Left lung (tissue), 4 donors: ENCODE measurements at regions not wholly inside any gene's neighbourhood (a gene's known extent, or its start where the extent isn't known, plus 50 kb on each side); places are given as distances from the start of the nearest gene placed in this dataset.

Experiments
- ATAC-seq: fragments of 200-7000 bp; cut with Tn5 transposase; one replicate; pipeline ENCODE4 v1.9.1; 2020; ENCODE audit warnings: moderate library complexity
- DNase-seq, 4 donors: peaks; one replicate each; pipeline ENCODE4 v3.0.0-alpha.2; 2013 to 2020
- H3K27ac ChIP-seq, 2 donors: fragments of 200-600 bp; sonication (generic) in 1 of 2; one replicate each; pipeline versions ENCODE4 v1.5.0 to v1.8.0; 2020 to 2021
- H3K27me3 ChIP-seq, 2 donors: fragments of 200-600 bp; sonication (generic) in 1 of 2; one replicate each; pipeline versions ENCODE4 v1.5.0 to v1.8.0; 2020 to 2021
- H3K36me3 ChIP-seq, 2 donors: fragments of 200-600 bp; sonication (generic) in 1 of 2; one replicate each; pipeline versions ENCODE4 v1.5.0 to v1.8.0; 2020 to 2021
- H3K4me1 ChIP-seq, 2 donors: fragments of 200-600 bp; one replicate each; pipeline ENCODE4 v1.8.0; 2021
- H3K4me3 ChIP-seq, 2 donors: fragments of 200-600 bp; sonication (generic) in 1 of 2; one replicate each; pipeline versions ENCODE4 v1.5.0 to v1.8.0; 2020 to 2021; ENCODE audit warnings: mild to moderate bottlenecking in 1 of 2
- H3K9me3 ChIP-seq, 2 donors: fragments of 200-600 bp; sonication (generic) in 1 of 2; one replicate each; pipeline versions ENCODE4 v1.5.0 to v1.8.0; 2020 to 2021
- CTCF ChIP-seq, 2 donors: fragments of 200-600 bp; sonication (generic) in 1 of 2; IDR thresholded peaks; one replicate each; pipeline versions ENCODE4 v1.5.0 to v1.8.0; 2021; ENCODE audit warnings: antibody characterized with exemption in 2 of 2
- intact Hi-C, 2 donors: fragments of 100-400 bp; cut with DNase I; formaldehyde crosslinking; loops; one replicate each; pipeline versions ENCODE4 v1.11.2 to v1.14.2; 2022
- donor health status: DM: no; HTN: yes; CAD: no.
- donor health status: DM: no; HTN: no; CAD: no.

- intact Hi-C loops = no loop called here
- no peak overlapping the region for H3K27ac ChIP-seq
Observed at GRCh38 chr2:223230352-223230751, 178.4 kb downstream of the KCNE4 start.

GRCh38 chr2:223232285-223232684 lies 180.3 kb downstream of the KCNE4 start:
- no peak overlapping the region for H3K27ac ChIP-seq
- intact Hi-C loops = no loop called here
- ATAC-seq = no peak
- no peak overlapping the region for H3K4me3 ChIP-seq
- DNase-seq = no peak
- no peak for TF ChIP-seq CTCF (IDR thresholded peaks at IDR 0.05)
- no peaks in the 10 kb centered on the region for H3K27me3 ChIP-seq
- H3K9me3 ChIP-seq = no peaks in the 10 kb centered on the region
- H3K36me3 ChIP-seq = no peaks in the 10 kb centered on the region
- no peaks in the 10 kb centered on the region for H3K4me1 ChIP-seq

More at GRCh38 chr2:223230352-223230751, 178.4 kb downstream of the KCNE4 start:
- Histone ChIP-seq H3K9me3 (no peaks in the 10 kb centered on the region), H3K36me3 (no peaks in the 10 kb centered on the region), H3K27me3 (no peaks in the 10 kb centered on the region), H3K4me1 (no peaks in the 10 kb centered on the region), H3K4me3 (no peak overlapping the region)
- DNase-seq (no peak), ATAC-seq (no peak)
- TF ChIP-seq CTCF (IDR thresholded peaks at IDR 0.05) = no peak

GRCh38 chr2:223232896-223233295 lies 180.9 kb downstream of the KCNE4 start:
- no peaks in the 10 kb centered on the region for H3K9me3 ChIP-seq
- DNase-seq (no peak), ATAC-seq (no peak)
- H3K27ac ChIP-seq = no peak overlapping the region
- no peaks in the 10 kb centered on the region for H3K27me3 ChIP-seq
- no peaks in the 10 kb centered on the region for H3K4me1 ChIP-seq
- TF ChIP-seq CTCF (IDR thresholded peaks at IDR 0.05) = no peak
- H3K36me3 ChIP-seq = no peaks in the 10 kb centered on the region
- H3K4me3 ChIP-seq = no peak overlapping the region
- intact Hi-C loops = no loop called here

GRCh38 chr2:223235986-223236385 lies 184.0 kb downstream of the KCNE4 start:
- Histone ChIP-seq H3K36me3 (no peaks in the 10 kb centered on the region), H3K4me3 (no peak overlapping the region), H3K9me3 (no peaks in the 10 kb centered on the region), H3K4me1 (no peaks in the 10 kb centered on the region), H3K27me3 (no peaks in the 10 kb centered on the region), H3K27ac (no peak overlapping the region)
- DNase-seq (no peak), ATAC-seq (no peak)
- intact Hi-C loops = no loop called here
- TF ChIP-seq CTCF (IDR thresholded peaks at IDR 0.05) = no peak

GRCh38 chr2:223238301-223238700 lies 186.3 kb downstream of the KCNE4 start:
- no peaks in the 10 kb centered on the region for H3K36me3 ChIP-seq
- H3K4me1 ChIP-seq = no peaks in the 10 kb centered on the region
- H3K27me3 ChIP-seq = no peaks in the 10 kb centered on the region
- H3K9me3 ChIP-seq = no peaks in the 10 kb centered on the region
- no peak for ATAC-seq
- H3K27ac ChIP-seq = no peak overlapping the region
- H3K4me3 ChIP-seq = no peak overlapping the region
- intact Hi-C loops = no loop called here
- no peak for TF ChIP-seq CTCF (IDR thresholded peaks at IDR 0.05)
- no peak for DNase-seq
